Left cardiac atrium (tissue), 4 donors: ENCODE measurements at regions not wholly inside any gene's neighbourhood (a gene's known extent, or its start where the extent isn't known, plus 50 kb on each side); places are given as distances from the start of the nearest gene placed in this dataset.
"Not testable (repeated sequence)": the region's sequence is repeated elsewhere in the genome, so short reads cannot be mapped to it uniquely, and the experiment has no call there.

Source experiments
- ATAC-seq, 2 donors: fragments of 200-7000 bp; cut with Tn5 transposase; one replicate each; pipeline ENCODE4 v1.9.1; 2020; ENCODE audit warnings: mild to moderate bottlenecking in 2 of 2, moderate library complexity in 2 of 2
- DNase-seq: peaks from one replicate; pipeline ENCODE4 v3.0.0-alpha.2; 2020
- intact Hi-C, 2 donors: fragments of 100-400 bp; cut with DNase I; formaldehyde crosslinking; loops; one replicate each; pipeline versions ENCODE4 v1.14.1 to v1.15.1; 2022 to 2023
- donor health status: DM: no; HTN: yes; CAD: no.
- donor health status: DM: no; HTN: yes; CAD: no; lungs with severe emphysema.
- donor health status: DM: yes; HTN: yes; CAD: no.
- donor health status: Dilated cardiomyopathy.

GRCh38 chr3:70611667-70612277 lies 299.3 kb upstream of the MDFIC2 start:
- ATAC-seq, intact Hi-C loops: not testable (repeated sequence)

DNA sequence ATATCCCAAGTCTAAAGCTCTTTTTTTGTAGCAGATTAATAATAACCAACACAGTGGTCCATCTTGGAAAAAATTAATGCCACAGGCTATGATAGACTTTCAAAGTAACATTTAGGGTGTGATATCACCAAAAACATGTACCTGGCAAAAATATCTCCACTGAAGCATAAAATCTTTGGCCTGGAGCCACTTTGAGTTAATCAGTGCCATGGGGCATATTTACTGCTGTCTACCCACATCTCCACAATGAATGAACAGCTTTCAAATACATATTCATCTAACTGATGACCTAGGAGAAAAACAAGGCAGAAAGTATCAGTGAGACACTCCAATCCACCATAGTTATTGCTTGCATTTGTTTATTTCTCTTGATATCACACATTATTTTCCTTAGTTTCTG lies 296.0 kb upstream of the MDFIC2 start:
- ATAC-seq (no peak), DNase-seq (no peak)
- intact Hi-C loops = no loop called here

More at GRCh38 chr3:70611667-70612277, 299.3 kb upstream of the MDFIC2 start:
- not testable (repeated sequence) for DNase-seq

GRCh38 chr3:70607469-70607868 lies 295.0 kb upstream of the MDFIC2 start:
- ATAC-seq = no peak
- DNase-seq = no peak
- intact Hi-C loops = no loop called here

- ATAC-seq = no peak
- DNase-seq = no peak
- intact Hi-C loops = no loop called here
Measured at GRCh38 chr3:70606018-70606417, 293.6 kb upstream of the MDFIC2 start.

DNA sequence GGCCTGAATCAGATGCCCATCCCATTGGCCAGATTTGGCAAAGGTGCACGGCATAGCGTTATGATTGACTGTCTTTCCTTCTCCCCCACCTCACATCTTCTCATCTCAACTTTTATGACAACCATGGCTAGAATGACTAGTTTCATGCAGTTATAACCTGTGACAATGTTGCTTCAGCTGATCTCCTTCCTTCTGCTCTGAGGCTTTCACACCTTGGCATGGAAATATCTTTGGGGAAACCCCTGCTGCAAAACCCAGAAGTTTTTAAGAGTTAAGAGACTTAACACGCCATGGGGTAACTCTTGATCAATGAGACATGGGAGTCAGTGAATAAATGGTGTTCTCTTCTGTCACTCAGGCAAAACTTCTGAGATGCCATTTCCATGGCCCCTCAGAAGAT lies 290.7 kb upstream of the MDFIC2 start:
- ATAC-seq (no peak), DNase-seq (no peak)

GRCh38 chr3:70597312-70597711 lies 284.9 kb upstream of the MDFIC2 start:
- DNase-seq (no peak), ATAC-seq (no peak)
- intact Hi-C loops = no loop called here

More for the DNA sequence above, 290.7 kb upstream of the MDFIC2 start:
- intact Hi-C loops = no loop called here

- ATAC-seq = no peak
- no peak for DNase-seq
- intact Hi-C loops = no loop called here
Measured at GRCh38 chr3:70583682-70584081, 271.2 kb upstream of the MDFIC2 start.

- DNase-seq = no peak
- ATAC-seq = no peak
- intact Hi-C loops = no loop called here
Measured at GRCh38 chr3:70582803-70583202, 270.4 kb upstream of the MDFIC2 start.

DNA sequence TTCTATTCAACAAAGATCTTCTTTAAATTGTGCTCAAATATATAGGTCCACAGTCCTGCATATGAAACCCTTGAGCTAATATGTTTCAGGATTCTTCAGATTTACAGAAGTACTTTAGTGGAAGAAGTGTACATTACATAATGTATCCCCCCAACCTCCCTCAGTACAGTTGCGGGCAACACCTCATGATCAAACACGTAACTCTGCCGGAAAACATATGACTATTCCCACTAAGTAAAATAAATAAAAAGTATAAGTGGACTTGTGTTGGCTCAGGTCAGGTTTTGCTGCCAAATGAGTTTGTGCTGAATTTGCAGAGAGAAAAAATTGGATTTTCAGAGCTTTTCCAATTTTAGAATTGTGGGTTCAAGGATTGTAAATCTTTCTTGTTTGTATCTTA lies 267.6 kb upstream of the MDFIC2 start:
- intact Hi-C loops = no loop called here
- DNase-seq (no peak), ATAC-seq (no peak)

DNA sequence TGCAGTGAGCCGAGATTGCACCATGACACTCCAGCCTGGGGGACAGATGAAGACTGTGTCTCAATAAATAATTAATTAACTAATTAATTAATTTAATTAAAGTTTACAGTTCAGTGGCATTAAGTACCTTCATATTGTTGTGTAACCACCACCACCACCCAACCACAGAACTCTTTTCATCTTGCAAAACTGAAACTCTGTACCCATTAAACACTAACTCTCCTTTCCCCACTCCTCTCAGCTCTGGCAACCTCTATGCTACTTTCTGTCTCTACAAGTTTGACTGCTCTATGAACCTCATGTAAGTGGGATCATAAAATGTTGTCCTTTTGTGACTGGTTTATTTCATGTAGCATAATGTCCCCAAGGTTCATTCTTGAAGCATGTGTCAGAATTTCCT lies 259.3 kb upstream of the MDFIC2 start:
- ATAC-seq (no peak), DNase-seq (no peak)
- intact Hi-C loops = no loop called here

GRCh38 chr3:70570584-70570983 lies 258.1 kb upstream of the MDFIC2 start:
- intact Hi-C loops = no loop called here
- DNase-seq (no peak), ATAC-seq (no peak)

DNA sequence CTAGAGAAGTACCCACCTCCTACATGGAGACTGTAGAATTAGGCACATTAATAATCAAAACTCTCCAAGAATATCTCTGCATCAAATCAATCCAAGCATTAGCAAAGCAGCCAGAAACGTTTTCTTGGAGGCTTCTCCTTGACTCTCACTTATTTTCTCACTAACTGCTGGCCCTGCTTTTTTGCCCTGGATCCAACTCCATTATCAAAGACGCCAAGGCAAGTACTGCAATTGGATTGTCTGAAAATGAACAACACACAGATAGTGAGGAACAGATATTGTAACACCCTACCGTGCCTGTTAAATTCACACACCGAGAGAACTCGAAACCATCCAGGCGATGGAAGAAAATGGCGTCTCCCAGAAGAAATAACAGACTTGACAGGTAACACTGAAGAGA lies 256.2 kb upstream of the MDFIC2 start:
- DNase-seq = no peak
- no peak for ATAC-seq
- intact Hi-C loops = no loop called here

DNA sequence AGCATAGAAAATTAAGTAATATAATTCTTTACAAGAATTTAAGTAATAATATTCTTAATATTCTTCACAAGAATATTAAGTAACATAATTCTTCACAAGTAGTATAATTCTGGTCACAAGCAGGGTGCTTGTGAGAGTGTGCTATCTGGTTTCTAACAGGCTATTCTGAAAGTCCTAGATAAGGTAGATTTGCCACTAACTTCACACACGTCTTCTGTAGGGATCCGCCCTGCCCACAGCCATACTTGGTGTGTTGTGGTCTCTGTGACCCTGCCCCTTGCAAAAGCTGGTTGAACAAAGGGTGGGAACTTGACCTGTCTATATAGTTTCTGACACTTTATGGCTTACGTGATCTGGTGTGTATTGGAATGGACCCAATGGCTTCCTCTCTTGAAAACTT lies 253.4 kb upstream of the MDFIC2 start:
- ATAC-seq = no peak
- intact Hi-C loops = no loop called here
- no peak for DNase-seq

DNA sequence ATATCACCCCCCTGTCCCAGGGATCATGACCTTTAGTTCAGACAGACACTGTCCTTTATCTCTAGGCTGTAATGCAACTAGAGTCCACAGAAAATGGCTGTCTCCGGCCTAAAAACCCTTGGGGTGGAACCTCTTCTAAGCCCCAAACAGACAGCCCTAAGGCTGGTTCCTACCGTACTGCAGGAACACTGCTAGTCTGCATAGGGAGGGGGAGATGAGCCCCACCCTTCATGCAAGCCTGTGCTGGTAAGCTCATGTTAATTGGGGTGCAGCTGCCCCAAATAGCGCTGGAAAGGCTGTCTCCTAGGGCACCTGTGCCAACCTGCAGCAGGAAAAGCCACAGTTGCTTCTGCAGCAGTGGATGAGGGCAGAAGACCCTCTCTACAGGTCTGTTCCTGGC lies 252.1 kb upstream of the MDFIC2 start:
- DNase-seq = no peak
- no peak for ATAC-seq
- intact Hi-C loops = no loop called here

DNA sequence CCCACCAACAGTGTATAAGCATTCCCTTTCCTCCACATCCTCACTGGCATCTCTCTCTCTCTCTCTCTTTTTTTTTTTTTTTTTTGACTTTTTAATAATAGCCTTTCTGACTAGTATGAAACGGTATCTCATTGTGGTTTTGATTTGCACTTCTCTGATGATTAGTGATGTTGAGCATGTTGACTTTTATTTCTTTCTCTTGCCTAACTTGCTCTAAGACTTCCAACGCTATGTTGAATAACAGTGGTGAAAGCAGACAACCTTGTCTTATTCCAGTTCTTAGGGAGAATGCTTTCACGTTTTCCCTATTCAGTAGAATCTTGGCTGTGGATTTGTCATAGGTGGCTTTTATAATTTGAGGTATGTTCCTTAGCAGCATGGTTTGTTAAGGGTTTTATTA lies 249.4 kb upstream of the MDFIC2 start:
- ATAC-seq (no peak), DNase-seq (no peak)
- intact Hi-C loops = no loop called here

GRCh38 chr3:70558956-70559355 lies 246.5 kb upstream of the MDFIC2 start:
- intact Hi-C loops = loop anchor here in 1 of 2 donors (10.0 kb wide), 1 partner anchor 516 kb away; no protein-coding TSS in a partner anchor
- no peak for ATAC-seq
- no peak for DNase-seq

DNA sequence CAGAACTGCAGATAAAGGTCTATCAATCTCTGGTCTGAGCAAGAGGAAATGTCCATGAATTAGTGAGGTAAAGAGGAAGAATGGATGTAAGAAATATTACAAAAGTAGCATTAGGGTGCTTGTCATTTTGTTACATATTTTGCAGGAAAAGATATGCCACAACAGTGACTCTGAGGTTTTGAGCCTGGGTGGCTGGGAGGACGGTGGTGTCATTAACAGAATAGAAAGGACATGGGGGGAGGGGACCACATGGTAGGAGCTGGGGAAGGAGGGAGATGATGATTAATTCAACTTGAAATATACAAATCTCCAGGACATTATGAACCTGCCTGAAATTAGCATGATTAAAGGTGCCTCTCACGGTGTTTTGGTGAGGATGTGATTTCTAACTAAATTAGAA lies 245.5 kb upstream of the MDFIC2 start:
- DNase-seq (no peak), ATAC-seq (no peak)
- intact Hi-C loops = loop anchor here in 1 of 2 donors (10.0 kb wide), 1 partner anchor 517 kb away; no protein-coding TSS in a partner anchor

DNA sequence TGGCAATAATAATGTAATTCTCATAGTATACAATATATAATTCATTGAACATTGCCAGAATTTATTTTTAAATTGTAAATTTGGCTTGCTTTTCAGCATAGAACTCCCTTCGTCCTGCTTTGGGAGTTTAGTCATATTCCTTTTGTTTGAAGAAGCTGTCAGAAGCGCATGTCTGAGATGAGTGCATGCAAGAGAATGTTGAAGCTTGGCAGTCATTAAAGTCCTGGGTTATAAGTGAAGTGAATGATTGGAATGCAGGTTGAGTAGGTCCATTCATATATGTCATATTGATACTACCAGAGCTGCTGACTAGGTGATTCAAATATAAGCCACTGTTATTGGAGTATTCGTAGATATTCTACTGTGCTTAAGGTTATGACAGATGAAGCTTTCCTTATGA lies 243.6 kb upstream of the MDFIC2 start:
- DNase-seq = no peak
- ATAC-seq = no peak
- intact Hi-C loops = loop anchor here in 1 of 2 donors (10.0 kb wide), 1 partner anchor 519 kb away; no protein-coding TSS in a partner anchor

GRCh38 chr3:70554170-70554569 lies 241.7 kb upstream of the MDFIC2 start:
- intact Hi-C loops = loop anchor here in 1 of 2 donors (5.0 to 10.0 kb wide), 2 partner anchors 521 to 1033 kb away; no protein-coding TSS in a partner anchor
- DNase-seq (no peak), ATAC-seq (no peak)

DNA sequence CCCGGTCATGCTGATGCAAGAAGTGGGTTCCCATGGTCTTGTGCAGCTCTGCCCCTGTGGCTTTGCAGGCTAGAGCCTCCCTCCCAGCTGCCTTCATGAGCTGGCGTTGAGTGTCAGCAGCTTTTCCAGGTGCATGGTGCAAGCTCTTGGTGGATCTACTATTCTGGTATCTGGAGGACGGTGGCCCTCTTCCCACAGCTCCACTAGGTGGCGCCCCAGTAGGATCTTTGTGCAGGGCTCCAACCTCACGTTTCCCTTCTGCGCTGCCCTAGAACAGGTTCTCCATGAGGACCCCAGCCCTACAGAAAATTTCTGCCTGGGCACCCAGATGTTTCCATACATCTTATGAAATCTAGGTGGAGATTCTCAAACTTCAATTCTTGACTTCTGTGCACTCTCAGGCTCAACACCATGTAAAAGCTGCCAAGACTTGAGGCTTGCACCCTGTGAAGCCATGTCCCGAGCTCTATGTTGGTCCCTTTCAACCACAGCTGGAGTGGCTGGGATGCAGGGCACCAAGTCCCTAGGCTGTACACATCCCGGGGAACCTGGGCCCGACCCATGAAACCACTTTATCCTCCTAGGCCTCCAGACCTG lies 238.4 kb upstream of the MDFIC2 start:
- DNase-seq (peak; percentile 70), ATAC-seq (peak; percentile 71 to 78)
- intact Hi-C loops = loop anchor here in 1 of 2 donors (5.0 to 10.0 kb wide), 2 partner anchors 524 to 1036 kb away; no protein-coding TSS in a partner anchor

- no peak for DNase-seq
- intact Hi-C loops = no loop called here
Measured at GRCh38 chr3:70546679-70547078, 234.2 kb upstream of the MDFIC2 start.

More at GRCh38 chr3:70546679-70547078, 234.2 kb upstream of the MDFIC2 start:
- ATAC-seq = no peak
